ENCODE measurements at regions not wholly inside any gene's neighbourhood (a gene's known extent, or its start where the extent isn't known, plus 50 kb on each side); places are given as distances from the start of the nearest gene placed in this dataset.

GRCh38 chr6:66935612-66936011 is 1228.6 kb upstream of the EYS start:
- no peak for TF ChIP-seq POLR2A (IDR thresholded peaks at IDR 0.05)
- no peak for TF ChIP-seq CTCF (IDR thresholded peaks at IDR 0.05)
- no peak for TF ChIP-seq POLR2AphosphoS5 (IDR thresholded peaks at IDR 0.05)
- TF ChIP-seq EP300 (IDR thresholded peaks at IDR 0.05; ENCODE audit: low read depth) = no peak
